K562 (cell line): ENCODE measurements at regions not wholly inside any gene's neighbourhood (a gene's known extent, or its start where the extent isn't known, plus 50 kb on each side); places are given as distances from the start of the nearest gene placed in this dataset.
A peak's percentile ranks its signal among the peaks of the same experiment; 100 is the strongest.

Source experiments
- ESRRA ChIP-seq: fragments of 450-650 bp; IDR thresholded peaks from 2 replicates; pipeline ENCODE4 v1.6.1; 2014; ENCODE audit warnings: low read depth, mild to moderate bottlenecking, moderate library complexity, borderline replicate concordance
- HDGF ChIP-seq: fragments of 450-650 bp; IDR thresholded peaks from 2 replicates; pipeline ENCODE4 v1.6.1; 2016
- IRF2 ChIP-seq: sonication (generic); formaldehyde crosslinking; IDR thresholded peaks from 2 replicates; pipeline ENCODE4 v1.8.1; 2022; ENCODE audit warnings: mild to moderate bottlenecking, missing genetic modification reagents
- NFYB ChIP-seq: IDR thresholded peaks from 2 replicates; pipeline ENCODE4 v1.6.1; 2011; ENCODE audit warnings: mild to moderate bottlenecking, moderate library complexity; ENCODE audit not compliant: insufficient read length; ENCODE audit errors: extremely low read depth
- NKRF ChIP-seq: fragments of 450-650 bp; IDR thresholded peaks from 2 replicates; pipeline ENCODE4 v1.6.1; 2016; ENCODE audit warnings: borderline replicate concordance
- REST ChIP-seq, 2 experiments: fragments of 450-650 bp; formaldehyde crosslinking in 1 of 2; IDR thresholded peaks; 2 replicates each; pipeline versions ENCODE4 v1.4.0 to v1.6.1; 2014 to 2020; ENCODE audit warnings: mild to moderate bottlenecking in 2 of 2, borderline replicate concordance in 1 of 2, low read depth in 1 of 2
- SIRT6 ChIP-seq: IDR thresholded peaks from one replicate; pipeline ENCODE4 v1.6.1; 2012; ENCODE audit warnings: low read depth, mild to moderate bottlenecking, control low read depth, inconsistent platforms, low read length, moderate library complexity
- SMARCA4 ChIP-seq: fragments of 450-650 bp; IDR thresholded peaks from 2 replicates; pipeline ENCODE4 v1.6.1; 2016
- SMC3 ChIP-seq: conservative IDR thresholded peaks from 2 replicates; pipeline ENCODE4 v1.6.1; 2011; ENCODE audit warnings: low read depth, low read length, improper control_type of control experiment; ENCODE audit not compliant: insufficient read depth
- TGIF2 ChIP-seq: sonication (generic); formaldehyde crosslinking; IDR thresholded peaks from 2 replicates; pipeline ENCODE4 v1.8.1; 2022; ENCODE audit warnings: mild to moderate bottlenecking, missing genetic modification reagents, moderate library complexity
- ZBTB7A ChIP-seq: IDR thresholded peaks from 2 replicates; pipeline ENCODE4 v1.6.1; 2011; ENCODE audit warnings: low read depth, mild to moderate bottlenecking, low read length, moderate library complexity, borderline replicate concordance; ENCODE audit not compliant: control insufficient read depth
- ZNF212 ChIP-seq: fragments of 450-650 bp; formaldehyde crosslinking; IDR thresholded peaks from 2 replicates; pipeline ENCODE4 v1.4.0; 2020; ENCODE audit warnings: mild to moderate bottlenecking
- TF ChIP-seq, protein P1 (sequence below), 3 experiments: IDR thresholded peaks in 2 of 3; conservative IDR thresholded peaks in 1 of 3; 2 replicates each; pipeline ENCODE4 v1.5.1; 2011 to 2012; ENCODE audit warnings: low read length in 3 of 3, mild to moderate bottlenecking in 3 of 3, control low read depth in 2 of 3, improper control_type of control experiment in 1 of 3, inconsistent platforms in 1 of 3, low read depth in 1 of 3, mixed read lengths in 1 of 3, moderate library complexity in 1 of 3; ENCODE audit not compliant: insufficient read depth in 2 of 3

- TF ChIP-seq REST (IDR thresholded peaks at IDR 0.05; ENCODE audit: borderline replicate concordance) (peak; percentile 75), REST (CRISPR knock-in tag; IDR thresholded peaks at IDR 0.05; ENCODE audit: low read depth) (no peak), NFYB (no peak), SMC3 (peak; percentile 86), IRF2 (CRISPR knock-in tag) (no peak), ZBTB7A (peak; percentile 12; the same call in 1 of the 2 replicates), NKRF (no peak), SIRT6 (no peak), ESRRA (no peak), TGIF2 (CRISPR knock-in tag) (no peak), HDGF (no peak), SMARCA4 (no peak), ZNF212 (CRISPR knock-in tag) (no peak)
- TF ChIP-seq, protein P1, sequence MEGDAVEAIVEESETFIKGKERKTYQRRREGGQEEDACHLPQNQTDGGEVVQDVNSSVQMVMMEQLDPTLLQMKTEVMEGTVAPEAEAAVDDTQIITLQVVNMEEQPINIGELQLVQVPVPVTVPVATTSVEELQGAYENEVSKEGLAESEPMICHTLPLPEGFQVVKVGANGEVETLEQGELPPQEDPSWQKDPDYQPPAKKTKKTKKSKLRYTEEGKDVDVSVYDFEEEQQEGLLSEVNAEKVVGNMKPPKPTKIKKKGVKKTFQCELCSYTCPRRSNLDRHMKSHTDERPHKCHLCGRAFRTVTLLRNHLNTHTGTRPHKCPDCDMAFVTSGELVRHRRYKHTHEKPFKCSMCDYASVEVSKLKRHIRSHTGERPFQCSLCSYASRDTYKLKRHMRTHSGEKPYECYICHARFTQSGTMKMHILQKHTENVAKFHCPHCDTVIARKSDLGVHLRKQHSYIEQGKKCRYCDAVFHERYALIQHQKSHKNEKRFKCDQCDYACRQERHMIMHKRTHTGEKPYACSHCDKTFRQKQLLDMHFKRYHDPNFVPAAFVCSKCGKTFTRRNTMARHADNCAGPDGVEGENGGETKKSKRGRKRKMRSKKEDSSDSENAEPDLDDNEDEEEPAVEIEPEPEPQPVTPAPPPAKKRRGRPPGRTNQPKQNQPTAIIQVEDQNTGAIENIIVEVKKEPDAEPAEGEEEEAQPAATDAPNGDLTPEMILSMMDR (IDR thresholded peaks at IDR 0.05 in 2 of 3, conservative IDR thresholded peaks at IDR 0.05 in 1 of 3; ENCODE audit: insufficient read depth in 2 of 3, low read depth in 1 of 3, low read length in 3 of 3) = peak; percentile 83 to 88 (median 87)
Observed at GRCh38 chr2:121071034-121071504, 213.9 kb downstream of the TFCP2L1 start (continued).
